ENCODE measurements at regions not wholly inside any gene's neighbourhood (a gene's known extent, or its start where the extent isn't known, plus 50 kb on each side); places are given as distances from the start of the nearest gene placed in this dataset.

- Histone ChIP-seq H3K27me3 (no peaks in the 10 kb centered on the region), H3K27ac (no peak overlapping the region), H3K4me3 (no peak overlapping the region), H3K9me3 (no peaks in the 10 kb centered on the region), H3K36me3 (no peaks in the 10 kb centered on the region), H3K4me1 (no peaks in the 10 kb centered on the region)
- intact Hi-C loops (cut with DNase I): no loop called here
- ATAC-seq (no peak), FAIRE-seq (no peak), DNase-seq (no peak)
- WGBS, 2 donors: 52 to 66% methylated on average over 2 of the region's 2 CpGs
- TF ChIP-seq CTCF (IDR thresholded peaks at IDR 0.05): no peak
Measured at GRCh38 chr9:81361296-81361695, 328.1 kb downstream of the TLE1 start.

- no peaks in the 10 kb centered on the region for H3K4me1 ChIP-seq
- H3K27me3 ChIP-seq: no peaks in the 10 kb centered on the region
- no peak for TF ChIP-seq CTCF (IDR thresholded peaks at IDR 0.05)
- no peak overlapping the region for H3K4me3 ChIP-seq
- intact Hi-C loops (cut with DNase I): no loop called here
- ATAC-seq (no peak), FAIRE-seq (no peak), DNase-seq (no peak)
- H3K27ac ChIP-seq: no peak overlapping the region
- 69 to 81% methylated on average over 2 of the region's 2 CpGs for whole genome bisulfite sequencing, 2 donors
- H3K36me3 ChIP-seq: no peaks in the 10 kb centered on the region
- H3K9me3 ChIP-seq: no peaks in the 10 kb centered on the region
Measured at GRCh38 chr9:81351166-81351565, 338.2 kb downstream of the TLE1 start.

GRCh38 chr9:81344366-81344765 is 345.0 kb downstream of the TLE1 start:
- intact Hi-C loops (cut with DNase I): no loop called here
- TF ChIP-seq CTCF (IDR thresholded peaks at IDR 0.05): no peak
- Histone ChIP-seq H3K27me3 (no peaks in the 10 kb centered on the region), H3K9me3 (no peaks in the 10 kb centered on the region), H3K36me3 (no peaks in the 10 kb centered on the region), H3K27ac (no peak overlapping the region), H3K4me1 (no peaks in the 10 kb centered on the region), H3K4me3 (no peak overlapping the region)
- ATAC-seq: peak in 1 of 4 donors; percentile 48
- DNase-seq: no peak
- 68 to 77% methylated on average over 3 of the region's 3 CpGs for WGBS, 2 donors
- FAIRE-seq: no peak

- Histone ChIP-seq H3K4me1 (no peaks in the 10 kb centered on the region), H3K4me3 (no peak overlapping the region), H3K36me3 (no peaks in the 10 kb centered on the region), H3K27ac (no peak overlapping the region), H3K9me3 (no peaks in the 10 kb centered on the region), H3K27me3 (no peaks in the 10 kb centered on the region)
- WGBS, 2 donors: 56 to 65% methylated on average over 3 of the region's 3 CpGs
- no peak for TF ChIP-seq CTCF (IDR thresholded peaks at IDR 0.05)
- intact Hi-C loops (cut with DNase I): no loop called here
- no peak for DNase-seq
- FAIRE-seq: no peak
- ATAC-seq: no peak
Measured at GRCh38 chr9:81335879-81336421, 353.4 kb downstream of the TLE1 start.

- H3K36me3 ChIP-seq: no peaks in the 10 kb centered on the region
- H3K9me3 ChIP-seq: peaks cover 0 to 4% (median 0%) of the 10 kb centered on the region in 4 donors
- TF ChIP-seq CTCF (IDR thresholded peaks at IDR 0.05): no peak
- no peak overlapping the region for H3K4me3 ChIP-seq
- no peaks in the 10 kb centered on the region for H3K4me1 ChIP-seq
- H3K27me3 ChIP-seq: no peaks in the 10 kb centered on the region
- ATAC-seq: no peak
- DNase-seq: no peak
- 70 to 77% methylated on average over 3 of the region's 3 CpGs for WGBS, 2 donors
- no peak overlapping the region for H3K27ac ChIP-seq
- intact Hi-C loops (cut with DNase I): loop anchor here in 1 of 3 donors (10.0 kb wide), 1 partner anchor 57 kb away; no protein-coding TSS in a partner anchor
- FAIRE-seq: no peak
Measured at GRCh38 chr9:81321551-81321950, 367.8 kb downstream of the TLE1 start.

Measured in pancreas (tissue), 10 donors.